Neural cell (in vitro differentiated cells): ENCODE measurements at regions not wholly inside any gene's neighbourhood (a gene's known extent, or its start where the extent isn't known, plus 50 kb on each side); places are given as distances from the start of the nearest gene placed in this dataset.

Experiments
- H2AFZ ChIP-seq: fragments of 200-600, 300-800 bp; sonication (generic), shearing (Covaris generic); 2 replicates; pipeline ENCODE4 v1.6.0; 2014; ENCODE audit warnings: low read depth, mild to moderate bottlenecking, antibody characterized with exemption, low read length, moderate library complexity
- H3F3A ChIP-seq: fragments of 200-600 bp; shearing (Covaris generic); 2 replicates; pipeline ENCODE4 v1.6.1; 2016; ENCODE audit warnings: mild to moderate bottlenecking, moderate library complexity, mixed read lengths, antibody characterized with exemption, low read length; ENCODE audit not compliant: insufficient read depth, poor library complexity, severe bottlenecking
- H3K27ac ChIP-seq: fragments of 200-600, 300-800 bp; sonication (generic), shearing (Covaris generic); 2 replicates; pipeline ENCODE4 v1.5.1; 2014; ENCODE audit warnings: mild to moderate bottlenecking, low read length, moderate library complexity
- H3K27me3 ChIP-seq: fragments of 300-800, 200-600 bp; sonication (generic), shearing (Covaris generic); 2 replicates; pipeline ENCODE4 v1.6.0; 2014; ENCODE audit warnings: mild to moderate bottlenecking, low read depth, low read length, moderate library complexity; ENCODE audit not compliant: insufficient read depth
- H3K36me3 ChIP-seq: fragments of 300-800, 200-600 bp; sonication (generic), shearing (Covaris generic); 2 replicates; pipeline ENCODE4 v1.5.1; 2014; ENCODE audit warnings: mild to moderate bottlenecking, antibody characterized with exemption, low read length, moderate library complexity; ENCODE audit not compliant: insufficient read depth
- H3K4me2 ChIP-seq: fragments of 300-800, 200-600 bp; sonication (generic), shearing (Covaris generic); 2 replicates; pipeline ENCODE4 v1.6.0; 2014; ENCODE audit warnings: mild to moderate bottlenecking, low read length
- H3K4me3 ChIP-seq: fragments of 300-800, 200-600 bp; sonication (generic), shearing (Covaris generic); 2 replicates; pipeline ENCODE4 v1.5.1; 2014; ENCODE audit warnings: mild to moderate bottlenecking, low read length, moderate library complexity
- H3K79me2 ChIP-seq: fragments of 200-600 bp; shearing (Covaris generic); replicated peaks from 2 replicates; pipeline ENCODE4 v1.6.0; 2014; ENCODE audit warnings: mild to moderate bottlenecking, low read length, moderate library complexity; ENCODE audit not compliant: insufficient read depth
- H3K9ac ChIP-seq: fragments of 300-800, 200-600 bp; sonication (generic), shearing (Covaris generic); 2 replicates; pipeline ENCODE4 v1.6.1; 2016; ENCODE audit warnings: mild to moderate bottlenecking, low read length, mixed read lengths
- H3K9me2 ChIP-seq: fragments of 200-600 bp; shearing (Covaris generic); 2 replicates; pipeline ENCODE4 v1.6.1; 2016; ENCODE audit warnings: mild to moderate bottlenecking, low read length, mixed read lengths; ENCODE audit not compliant: insufficient read depth
- H3K9me3 ChIP-seq: fragments of 200-600, 300-800 bp; sonication (generic), shearing (Covaris generic); 2 replicates; pipeline ENCODE4 v1.6.1; 2016; ENCODE audit warnings: mild to moderate bottlenecking, mixed run types, low read length, moderate library complexity, mixed read lengths
- H4K20me1 ChIP-seq: fragments of 200-600 bp; shearing (Covaris generic); 2 replicates; pipeline ENCODE4 v1.6.1; 2016; ENCODE audit warnings: mild to moderate bottlenecking, mixed run types; ENCODE audit not compliant: insufficient read depth
- EP300 ChIP-seq: fragments of 450-650 bp; conservative IDR thresholded peaks from 2 replicates; pipeline ENCODE4 v1.6.1; 2014; ENCODE audit warnings: antibody characterized with exemption, mild to moderate bottlenecking, moderate library complexity; ENCODE audit not compliant: poor library complexity, severe bottlenecking
- EZH2 ChIP-seq: fragments of 200-600, 300-800 bp; shearing (Covaris generic), sonication (generic); IDR thresholded peaks from 2 replicates; pipeline ENCODE4 v1.6.1; 2014; ENCODE audit warnings: antibody characterized with exemption, low read length, borderline replicate concordance, mild to moderate bottlenecking; ENCODE audit not compliant: insufficient read depth, poor library complexity, severe bottlenecking
- MXI1 ChIP-seq: fragments of 450-650 bp; conservative IDR thresholded peaks from 2 replicates; pipeline ENCODE4 v1.6.1; 2014; ENCODE audit warnings: antibody characterized with exemption, mild to moderate bottlenecking; ENCODE audit not compliant: poor library complexity, severe bottlenecking
- POLR2AphosphoS5 ChIP-seq: IDR thresholded peaks from 2 replicates; pipeline ENCODE4 v1.6.1; 2012
- RAD21 ChIP-seq: fragments of 450-650 bp; conservative IDR thresholded peaks from 2 replicates; pipeline ENCODE4 v1.6.1; 2014; ENCODE audit warnings: antibody characterized with exemption, mild to moderate bottlenecking, moderate library complexity
- SMC3 ChIP-seq: fragments of 450-650 bp; conservative IDR thresholded peaks from 2 replicates; pipeline ENCODE4 v1.6.1; 2014; ENCODE audit warnings: antibody characterized with exemption, mild to moderate bottlenecking, moderate library complexity; ENCODE audit not compliant: poor library complexity
- TAF1 ChIP-seq: IDR thresholded peaks from 2 replicates; pipeline ENCODE4 v1.6.1; 2012; ENCODE audit warnings: low read depth
- TF ChIP-seq, protein P1 (sequence below): fragments of 450-650 bp; IDR thresholded peaks from 2 replicates; pipeline ENCODE4 v1.5.1; 2014; ENCODE audit warnings: antibody characterized with exemption, mild to moderate bottlenecking, moderate library complexity; ENCODE audit not compliant: poor library complexity, severe bottlenecking
- TF ChIP-seq, protein P2 (sequence below): IDR thresholded peaks from 2 replicates; pipeline ENCODE4 v1.6.1; 2012; ENCODE audit warnings: borderline replicate concordance

DNA sequence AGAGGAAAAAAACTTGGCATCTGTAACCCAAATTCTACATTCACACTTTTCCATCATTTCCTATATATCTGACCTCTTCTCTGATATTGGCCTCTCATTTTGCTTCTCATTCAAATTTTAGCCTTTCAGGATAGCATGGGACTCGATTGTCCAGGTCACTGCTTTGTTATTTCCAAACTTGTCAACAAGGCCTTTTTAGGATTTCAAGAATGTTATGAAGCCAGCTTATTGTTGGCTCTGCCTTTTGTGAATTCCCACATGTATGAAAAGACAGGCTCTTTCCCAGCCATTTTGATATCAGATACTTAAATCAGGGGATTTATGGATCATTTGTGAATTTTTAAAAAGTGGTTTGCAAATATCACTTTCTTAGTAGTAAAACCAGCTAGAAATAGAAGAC lies 663.5 kb downstream of the NCAM2 start:
- Histone ChIP-seq H3K27me3 (no peaks in the 10 kb centered on the region), H3K27ac (no peak overlapping the region), H3K4me3 (no peak overlapping the region), H3K9me3 (no peaks in the 10 kb centered on the region), H3K79me2 (no peaks in the 10 kb centered on the region), H3K36me3 (no peaks in the 10 kb centered on the region), H3K9me2 (no peaks in the 10 kb centered on the region), H3F3A (no peaks in the 10 kb centered on the region), H3K9ac (no peak overlapping the region), H3K4me2 (no peak overlapping the region), H2AFZ (no peak overlapping the region), H4K20me1 (no peaks in the 10 kb centered on the region)
- TF ChIP-seq EP300 = no peak
- no peak for TF ChIP-seq MXI1
- TF ChIP-seq TAF1 = no peak
- no peak for TF ChIP-seq POLR2AphosphoS5
- TF ChIP-seq SMC3 = no peak
- no peak for TF ChIP-seq EZH2
- TF ChIP-seq RAD21 = no peak
- TF ChIP-seq, protein P1, sequence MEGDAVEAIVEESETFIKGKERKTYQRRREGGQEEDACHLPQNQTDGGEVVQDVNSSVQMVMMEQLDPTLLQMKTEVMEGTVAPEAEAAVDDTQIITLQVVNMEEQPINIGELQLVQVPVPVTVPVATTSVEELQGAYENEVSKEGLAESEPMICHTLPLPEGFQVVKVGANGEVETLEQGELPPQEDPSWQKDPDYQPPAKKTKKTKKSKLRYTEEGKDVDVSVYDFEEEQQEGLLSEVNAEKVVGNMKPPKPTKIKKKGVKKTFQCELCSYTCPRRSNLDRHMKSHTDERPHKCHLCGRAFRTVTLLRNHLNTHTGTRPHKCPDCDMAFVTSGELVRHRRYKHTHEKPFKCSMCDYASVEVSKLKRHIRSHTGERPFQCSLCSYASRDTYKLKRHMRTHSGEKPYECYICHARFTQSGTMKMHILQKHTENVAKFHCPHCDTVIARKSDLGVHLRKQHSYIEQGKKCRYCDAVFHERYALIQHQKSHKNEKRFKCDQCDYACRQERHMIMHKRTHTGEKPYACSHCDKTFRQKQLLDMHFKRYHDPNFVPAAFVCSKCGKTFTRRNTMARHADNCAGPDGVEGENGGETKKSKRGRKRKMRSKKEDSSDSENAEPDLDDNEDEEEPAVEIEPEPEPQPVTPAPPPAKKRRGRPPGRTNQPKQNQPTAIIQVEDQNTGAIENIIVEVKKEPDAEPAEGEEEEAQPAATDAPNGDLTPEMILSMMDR = no peak
- TF ChIP-seq, protein P2, sequence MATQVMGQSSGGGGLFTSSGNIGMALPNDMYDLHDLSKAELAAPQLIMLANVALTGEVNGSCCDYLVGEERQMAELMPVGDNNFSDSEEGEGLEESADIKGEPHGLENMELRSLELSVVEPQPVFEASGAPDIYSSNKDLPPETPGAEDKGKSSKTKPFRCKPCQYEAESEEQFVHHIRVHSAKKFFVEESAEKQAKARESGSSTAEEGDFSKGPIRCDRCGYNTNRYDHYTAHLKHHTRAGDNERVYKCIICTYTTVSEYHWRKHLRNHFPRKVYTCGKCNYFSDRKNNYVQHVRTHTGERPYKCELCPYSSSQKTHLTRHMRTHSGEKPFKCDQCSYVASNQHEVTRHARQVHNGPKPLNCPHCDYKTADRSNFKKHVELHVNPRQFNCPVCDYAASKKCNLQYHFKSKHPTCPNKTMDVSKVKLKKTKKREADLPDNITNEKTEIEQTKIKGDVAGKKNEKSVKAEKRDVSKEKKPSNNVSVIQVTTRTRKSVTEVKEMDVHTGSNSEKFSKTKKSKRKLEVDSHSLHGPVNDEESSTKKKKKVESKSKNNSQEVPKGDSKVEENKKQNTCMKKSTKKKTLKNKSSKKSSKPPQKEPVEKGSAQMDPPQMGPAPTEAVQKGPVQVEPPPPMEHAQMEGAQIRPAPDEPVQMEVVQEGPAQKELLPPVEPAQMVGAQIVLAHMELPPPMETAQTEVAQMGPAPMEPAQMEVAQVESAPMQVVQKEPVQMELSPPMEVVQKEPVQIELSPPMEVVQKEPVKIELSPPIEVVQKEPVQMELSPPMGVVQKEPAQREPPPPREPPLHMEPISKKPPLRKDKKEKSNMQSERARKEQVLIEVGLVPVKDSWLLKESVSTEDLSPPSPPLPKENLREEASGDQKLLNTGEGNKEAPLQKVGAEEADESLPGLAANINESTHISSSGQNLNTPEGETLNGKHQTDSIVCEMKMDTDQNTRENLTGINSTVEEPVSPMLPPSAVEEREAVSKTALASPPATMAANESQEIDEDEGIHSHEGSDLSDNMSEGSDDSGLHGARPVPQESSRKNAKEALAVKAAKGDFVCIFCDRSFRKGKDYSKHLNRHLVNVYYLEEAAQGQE = no peak

DNA sequence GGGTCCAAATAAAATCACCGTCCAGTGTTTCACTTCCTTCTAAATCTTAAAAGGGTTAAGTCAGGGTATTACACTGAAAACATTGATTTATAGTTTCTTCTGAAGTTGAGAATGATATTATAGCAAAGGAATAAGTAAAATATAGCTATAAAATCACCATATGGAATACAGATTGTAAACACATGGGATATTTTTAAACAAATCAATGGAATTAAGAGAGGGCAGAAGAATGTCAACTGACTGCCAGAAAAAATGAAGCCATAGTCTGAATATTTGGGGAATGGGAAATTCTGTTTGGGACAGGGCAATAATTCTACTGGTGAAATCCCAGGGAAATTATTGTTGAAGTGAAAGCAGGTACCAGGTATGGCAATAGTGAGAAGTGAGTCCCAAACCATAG lies 664.6 kb downstream of the NCAM2 start:
- H3K27me3 ChIP-seq = no peaks in the 10 kb centered on the region
- no peak overlapping the region for H3K27ac ChIP-seq
- no peaks in the 10 kb centered on the region for H3K79me2 ChIP-seq
- H3K9me3 ChIP-seq = no peaks in the 10 kb centered on the region
- no peaks in the 10 kb centered on the region for H3K9me2 ChIP-seq
- no peaks in the 10 kb centered on the region for H4K20me1 ChIP-seq
- no peak overlapping the region for H3K9ac ChIP-seq
- TF ChIP-seq POLR2AphosphoS5 (no peak), RAD21 (no peak), TAF1 (no peak), MXI1 (no peak), EP300 (no peak), SMC3 (no peak), EZH2 (no peak)
- TF ChIP-seq, protein P2 = no peak
- TF ChIP-seq, protein P1 = no peak
- no peak overlapping the region for H3K4me3 ChIP-seq
- no peaks in the 10 kb centered on the region for H3F3A ChIP-seq
- no peak overlapping the region for H3K4me2 ChIP-seq
- H2AFZ ChIP-seq = no peak overlapping the region
- no peaks in the 10 kb centered on the region for H3K36me3 ChIP-seq
